HG02623 (cell line): ENCODE measurements at regions not wholly inside any gene's neighbourhood (a gene's known extent, or its start where the extent isn't known, plus 50 kb on each side); places are given as distances from the start of the nearest gene placed in this dataset.

ENCODE experiments used
- ATAC-seq: cut with Tn5 transposase; IDR thresholded peaks from one replicate; pipeline ENCODE4 v1.9.1; 2021; ENCODE audit warnings: moderate library complexity; ENCODE audit not compliant: unreplicated experiment

GRCh38 chr15:70291305-70292075 lies 193.8 kb upstream of the TLE3 start:
- ATAC-seq: no peak

DNA sequence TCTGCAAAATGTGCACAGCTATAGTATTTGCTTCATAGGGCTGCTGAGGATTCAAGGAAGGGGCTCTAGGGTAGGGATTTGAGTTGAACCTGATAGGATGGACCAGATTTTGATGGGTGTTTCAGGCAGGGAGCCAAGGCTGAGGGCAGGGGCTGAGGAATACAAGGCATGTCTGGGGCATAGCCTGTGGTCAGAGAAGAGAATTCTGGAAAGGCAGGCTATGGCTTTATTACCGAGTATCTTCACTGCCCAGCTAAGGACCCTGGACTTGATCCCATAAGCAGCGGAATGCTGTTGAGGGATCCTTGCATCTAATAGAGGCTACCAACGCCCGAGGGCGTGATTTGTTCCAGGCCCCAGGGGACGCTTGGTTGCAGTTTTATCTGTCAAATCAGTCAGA lies 193.0 kb upstream of the TLE3 start:
- ATAC-seq: no peak

GRCh38 chr15:70289191-70289955 lies 191.7 kb upstream of the TLE3 start:
- ATAC-seq: no peak

DNA sequence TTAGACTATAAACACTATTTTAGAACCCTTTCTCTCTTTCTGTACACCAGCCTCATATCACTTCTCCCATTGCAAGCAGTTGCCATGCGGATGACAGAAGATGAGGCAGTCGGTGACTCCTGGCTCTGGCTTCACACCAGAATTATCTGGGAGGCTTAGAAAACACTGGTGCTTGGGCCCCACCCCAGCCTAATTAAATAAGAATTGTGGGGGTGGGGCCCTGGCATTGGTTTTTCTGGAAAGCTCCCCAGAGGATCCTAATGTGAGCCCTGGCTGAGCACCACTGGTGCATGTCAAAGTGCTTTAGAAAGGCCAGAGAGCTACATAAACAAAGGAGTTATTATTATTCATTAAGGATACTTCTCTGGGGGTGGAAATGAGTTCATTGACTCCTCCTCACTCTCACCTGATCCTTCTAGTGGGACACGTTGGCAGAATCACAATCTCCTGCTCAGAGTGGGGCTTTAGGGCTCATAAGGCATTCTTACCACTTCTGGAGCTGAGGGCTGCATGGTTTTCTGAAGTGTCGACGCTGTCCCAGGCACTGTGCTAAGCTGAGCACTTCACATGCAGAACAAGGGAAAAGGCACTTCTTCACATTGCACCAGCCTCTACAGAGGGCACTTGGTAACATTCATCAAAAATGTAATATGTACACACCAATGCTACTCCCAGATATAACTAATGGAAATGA lies 188.5 kb upstream of the TLE3 start:
- no peak for ATAC-seq

GRCh38 chr15:70284438-70285214 lies 186.9 kb upstream of the TLE3 start:
- ATAC-seq: no peak

DNA sequence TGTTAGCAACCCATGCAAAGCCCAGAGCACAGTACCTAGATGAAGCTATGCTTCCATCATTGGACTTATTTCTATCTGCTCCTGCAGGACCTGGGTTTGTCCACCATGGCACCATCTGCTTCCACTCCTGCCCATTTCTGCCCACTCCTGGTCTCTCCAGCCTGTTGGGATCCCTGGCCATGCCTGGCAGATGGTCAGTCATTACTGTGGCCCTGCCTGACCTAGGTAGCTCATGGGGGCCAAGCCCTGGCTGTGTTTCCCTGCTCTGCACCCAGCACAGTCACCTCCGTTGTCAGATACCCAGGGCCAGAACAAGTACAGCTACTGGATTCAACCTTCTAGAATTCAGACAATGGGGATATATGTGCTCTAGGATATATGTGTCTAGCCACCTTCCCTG lies 185.8 kb upstream of the TLE3 start:
- no peak for ATAC-seq

GRCh38 chr15:70281811-70282307 lies 184.1 kb upstream of the TLE3 start:
- ATAC-seq: no peak

DNA sequence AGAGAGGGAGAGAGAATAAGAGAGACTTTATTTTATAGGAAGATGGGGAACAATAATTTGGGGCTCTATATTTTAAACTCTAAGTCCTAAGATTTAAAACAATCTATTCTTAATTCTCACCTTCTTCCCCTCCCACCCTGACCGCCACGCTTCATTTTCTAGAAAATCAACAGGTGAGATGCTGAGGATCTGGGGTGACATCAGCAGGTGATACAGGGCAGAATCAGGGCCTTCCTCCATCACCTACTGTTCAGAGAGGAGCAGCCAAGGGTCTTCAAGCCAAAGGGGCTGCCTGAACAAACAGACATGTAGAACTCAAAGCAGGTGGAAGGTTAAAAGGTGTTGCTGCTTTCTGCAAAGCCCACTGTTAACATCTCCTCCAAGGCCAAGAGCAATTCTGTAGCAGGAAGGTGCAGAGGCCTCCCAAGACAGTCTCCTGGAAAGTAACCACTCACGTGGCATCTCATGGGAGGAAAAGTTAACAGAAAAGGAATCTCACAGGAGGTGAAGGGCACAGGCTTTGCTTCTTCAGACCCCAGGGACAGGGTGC lies 183.6 kb upstream of the TLE3 start:
- no peak for ATAC-seq

- no peak for ATAC-seq
Measured at GRCh38 chr15:70280781-70281180, 183.1 kb upstream of the TLE3 start.

GRCh38 chr15:70279096-70279495 lies 181.4 kb upstream of the TLE3 start:
- ATAC-seq: no peak

DNA sequence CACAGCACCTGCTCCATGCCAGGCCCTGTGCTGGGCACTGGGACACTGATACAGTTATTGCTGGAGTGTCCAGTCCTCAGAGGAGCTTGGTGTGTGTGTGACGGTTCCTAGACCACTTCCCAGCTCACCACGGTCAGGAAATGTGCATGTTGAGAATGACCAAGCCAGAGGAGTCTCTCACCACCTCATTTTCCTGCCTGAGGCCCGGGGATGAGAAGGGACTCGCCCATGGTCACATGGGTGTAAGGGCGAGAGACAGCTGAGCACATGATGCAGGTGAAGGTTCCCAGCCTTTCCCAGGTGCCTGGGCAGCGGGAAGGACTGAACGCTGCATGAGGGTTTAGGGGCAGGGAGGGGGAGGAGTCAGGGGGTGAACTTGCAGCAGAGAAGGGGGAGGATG lies 180.9 kb upstream of the TLE3 start:
- no peak for ATAC-seq

GRCh38 chr15:70277556-70277955 lies 179.8 kb upstream of the TLE3 start:
- no peak for ATAC-seq

DNA sequence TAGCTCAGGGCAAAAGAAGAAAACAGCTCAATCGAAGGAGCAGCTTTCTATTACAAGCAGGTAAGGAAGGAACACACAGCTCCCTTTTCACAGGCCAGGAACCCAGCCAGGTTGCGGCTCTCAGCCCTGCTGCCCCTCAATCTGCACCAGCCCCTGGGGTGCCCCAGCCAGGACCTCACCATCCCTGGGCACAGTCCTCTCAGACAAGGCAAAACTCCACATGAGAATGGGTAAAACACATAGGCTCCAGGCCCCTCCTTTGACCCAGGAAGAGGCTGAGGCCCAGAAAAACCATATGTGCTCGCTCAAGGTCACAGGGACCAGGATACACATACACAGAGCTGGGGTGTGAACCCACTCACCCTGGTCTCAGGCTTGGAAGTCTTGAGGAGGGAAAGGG lies 178.7 kb upstream of the TLE3 start:
- ATAC-seq: no peak

GRCh38 chr15:70275461-70276138 lies 177.9 kb upstream of the TLE3 start:
- no peak for ATAC-seq

DNA sequence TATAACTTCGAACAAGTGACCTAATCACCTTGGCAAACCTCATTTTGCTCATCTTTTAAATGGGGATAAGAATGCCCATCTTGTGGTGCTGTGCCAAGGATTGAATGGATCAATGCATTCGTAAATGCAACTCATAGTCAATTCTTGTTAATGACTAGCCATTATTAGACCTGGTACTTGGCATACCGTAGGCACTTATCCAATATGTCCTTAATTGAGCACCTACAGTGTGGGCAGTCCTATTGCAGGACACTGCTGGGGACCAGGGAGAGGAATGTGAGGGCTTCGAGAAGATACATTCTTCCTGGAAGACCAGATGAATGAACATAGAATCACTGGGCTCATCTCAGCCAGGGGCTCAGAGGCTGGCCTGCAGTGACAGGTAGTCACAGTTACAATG lies 177.2 kb upstream of the TLE3 start:
- ATAC-seq: no peak

- no peak for ATAC-seq
Measured at GRCh38 chr15:70274255-70274880, 176.7 kb upstream of the TLE3 start.

DNA sequence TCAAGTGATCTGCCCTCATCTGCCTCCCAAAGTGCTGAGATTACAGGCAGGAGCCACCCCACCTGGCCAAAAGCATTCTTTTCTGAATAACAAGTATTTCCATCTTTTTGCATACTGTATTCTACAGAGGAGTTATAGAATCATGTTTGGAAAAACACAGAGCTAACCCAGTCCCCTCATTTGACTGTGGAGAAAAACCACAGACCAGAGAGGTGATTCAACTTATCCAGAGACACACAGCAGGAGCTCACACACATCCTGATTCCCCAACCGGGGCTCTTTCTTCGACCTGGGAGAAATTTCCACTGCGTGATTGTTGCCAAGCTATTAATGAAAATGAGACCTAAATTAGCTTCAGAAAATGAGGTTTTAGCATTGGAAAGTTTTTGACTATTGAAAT lies 176.1 kb upstream of the TLE3 start:
- ATAC-seq: no peak

DNA sequence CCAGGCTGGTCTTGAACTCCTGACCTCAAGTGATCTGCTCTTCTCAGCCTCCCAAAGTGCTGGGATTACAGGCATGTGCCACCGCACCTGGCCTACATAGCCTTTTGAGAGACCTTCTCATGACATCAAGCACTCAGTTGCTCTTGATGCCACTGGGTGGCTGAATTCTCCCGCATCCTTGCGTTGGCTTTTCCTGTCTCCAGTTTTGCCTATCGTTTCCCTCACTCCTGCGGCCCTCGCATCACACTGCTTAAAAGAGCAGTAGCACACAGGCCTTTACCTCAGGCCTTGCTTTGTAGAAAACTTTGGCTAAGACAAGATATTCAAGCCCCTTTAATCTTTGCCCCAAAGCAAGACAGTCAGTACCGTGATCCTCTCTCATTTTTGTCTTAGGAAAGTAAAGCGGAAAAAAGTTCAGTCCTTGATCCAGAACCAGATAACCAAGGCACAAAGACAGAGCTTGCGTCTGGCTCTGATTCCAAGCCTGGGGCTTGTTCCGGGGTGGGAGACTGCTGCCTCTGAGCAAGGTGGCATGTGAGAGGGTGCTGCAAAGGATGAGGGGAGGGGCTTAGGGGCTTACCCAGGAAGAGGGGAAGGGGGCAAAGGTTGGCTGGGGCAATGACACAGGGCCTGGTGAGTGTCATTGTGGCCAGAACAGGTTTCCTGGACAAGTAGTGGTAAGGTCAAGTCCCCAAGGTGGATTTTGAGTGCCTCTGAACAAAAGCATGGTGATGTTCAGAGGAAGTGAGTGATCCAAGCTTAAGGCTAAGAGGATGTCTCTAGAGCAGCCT lies 175.0 kb upstream of the TLE3 start:
- no peak for ATAC-seq
